Right ventricle myocardium inferior (tissue), 1 donor: ENCODE measurements at regions not wholly inside any gene's neighbourhood (a gene's known extent, or its start where the extent isn't known, plus 50 kb on each side); places are given as distances from the start of the nearest gene placed in this dataset.
"Not testable (repeated sequence)": the region's sequence is repeated elsewhere in the genome, so short reads cannot be mapped to it uniquely, and the experiment has no call there.

Source experiments
- ATAC-seq: fragments of 200-7000 bp; cut with Tn5 transposase; one replicate; pipeline ENCODE4 v1.9.1; 2020; ENCODE audit warnings: mild to moderate bottlenecking, moderate library complexity
- DNase-seq: peaks from one replicate; pipeline ENCODE4 v3.0.0; 2021; ENCODE audit errors: missing footprints
- intact Hi-C: fragments of 100-400 bp; cut with DNase I; formaldehyde crosslinking; loops from one replicate; pipeline ENCODE4 v1.11.0; 2022
- donor health status: DM: no; HTN: yes; CAD: no; lungs with severe emphysema.

DNA sequence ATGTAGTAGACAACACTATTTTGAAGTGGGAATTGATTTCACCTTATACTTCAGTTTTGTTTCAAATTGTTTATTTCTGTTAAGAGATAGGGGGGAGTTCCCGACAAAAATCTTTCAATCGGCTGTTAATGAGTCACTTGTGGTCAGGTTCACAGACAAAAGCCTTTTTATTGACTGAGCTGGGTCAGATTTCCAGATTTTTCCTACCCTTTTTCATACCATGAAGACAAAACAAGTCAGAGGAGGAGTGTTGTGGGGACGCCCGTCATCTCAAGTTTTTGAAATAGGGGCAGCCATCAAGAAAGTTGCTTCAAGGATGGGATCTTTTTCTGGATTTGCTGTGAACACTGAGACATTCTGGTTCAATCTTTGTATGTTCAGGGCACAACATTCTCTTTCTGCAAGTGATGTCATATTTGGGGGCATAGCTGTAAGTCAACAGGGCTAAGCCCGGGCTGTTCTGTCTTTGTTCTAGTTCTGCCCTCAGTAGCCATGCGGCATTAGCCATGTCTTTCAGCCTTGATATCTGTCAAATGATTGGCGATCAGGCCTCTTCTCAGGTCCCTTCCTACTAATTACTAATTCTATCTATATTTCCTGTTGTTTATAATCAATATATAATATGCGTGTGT, 496.0 kb upstream of the MARCKS start:
- ATAC-seq (no peak), DNase-seq (no peak)
- intact Hi-C loops = loop anchor here (5.0 kb wide), 1 partner anchor 496 kb away; the partner anchor contains the start of gene MARCKS

DNA sequence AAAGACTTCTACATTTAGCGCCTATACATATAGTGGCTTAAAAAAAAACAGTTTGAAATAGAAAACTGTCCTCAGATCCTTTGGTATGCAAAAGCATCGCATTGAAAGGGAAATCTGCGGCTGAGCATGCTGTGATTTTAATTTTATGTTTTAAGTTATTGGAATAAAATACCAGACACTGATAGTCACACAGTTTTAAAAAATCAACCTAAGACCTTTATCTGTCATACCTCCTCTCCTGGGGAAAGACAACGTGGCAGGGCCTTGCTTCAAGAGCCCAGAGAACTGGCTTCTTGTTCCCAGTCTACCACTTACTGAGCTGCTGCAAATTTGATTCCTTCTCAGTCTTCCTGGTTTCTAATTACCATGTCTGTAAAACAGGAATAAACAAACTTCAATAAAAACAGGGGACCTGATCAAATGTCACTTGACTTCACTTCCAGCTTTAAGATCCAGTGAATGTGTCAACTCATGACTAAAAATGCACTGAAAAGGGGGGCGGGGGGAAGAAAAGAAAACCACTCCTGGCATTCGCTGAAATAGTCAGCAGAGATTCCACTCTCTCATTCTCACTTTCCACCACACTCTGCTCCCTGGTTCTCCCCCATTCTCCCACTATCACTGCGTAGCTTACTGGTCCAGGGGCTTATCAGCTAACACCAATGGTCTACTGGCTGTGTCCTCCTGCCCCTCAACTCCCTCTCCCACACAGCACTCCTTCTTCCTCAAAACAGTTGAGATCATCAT, 494.7 kb upstream of the MARCKS start:
- DNase-seq = no peak
- ATAC-seq = no peak
- intact Hi-C loops = loop anchor here (5.0 kb wide), 1 partner anchor 495 kb away; the partner anchor contains the start of gene MARCKS

DNA sequence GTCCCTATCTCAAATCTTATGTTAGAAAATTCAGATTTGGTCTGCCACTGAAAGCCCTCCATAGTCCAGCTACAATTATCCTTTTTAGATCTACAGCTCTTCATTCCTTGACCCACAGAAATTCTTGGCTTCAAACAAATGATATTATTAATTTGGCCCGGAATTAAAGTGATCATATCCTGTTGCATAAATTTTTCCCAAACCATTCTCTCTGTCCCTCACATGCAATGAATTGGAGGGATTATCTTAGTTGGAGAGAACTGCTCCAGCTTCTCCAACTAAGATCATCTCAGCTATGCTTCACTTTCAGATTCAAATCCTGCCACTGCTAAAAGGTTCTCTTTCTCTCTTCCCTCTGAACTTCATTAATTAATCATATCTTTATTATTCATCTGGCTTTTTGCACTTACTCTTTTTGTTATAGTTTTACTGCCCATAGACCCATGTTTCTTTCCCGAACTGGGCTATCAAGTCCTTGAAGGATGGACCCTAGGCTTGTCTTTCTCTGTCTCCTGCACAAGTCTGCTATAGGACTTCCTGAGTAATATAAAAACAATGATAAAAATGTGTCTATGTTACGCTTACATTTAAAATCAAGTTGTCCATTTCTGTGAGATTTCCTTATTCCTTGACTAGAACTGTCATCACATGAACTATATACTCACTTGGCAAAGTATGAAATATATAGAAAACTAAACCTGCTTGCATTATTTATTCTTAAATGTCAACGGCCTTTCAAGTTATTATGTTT, 493.9 kb upstream of the MARCKS start:
- intact Hi-C loops = loop anchor here (5.0 kb wide), 1 partner anchor 494 kb away; the partner anchor contains the start of gene MARCKS
- DNase-seq = no peak
- ATAC-seq = no peak

DNA sequence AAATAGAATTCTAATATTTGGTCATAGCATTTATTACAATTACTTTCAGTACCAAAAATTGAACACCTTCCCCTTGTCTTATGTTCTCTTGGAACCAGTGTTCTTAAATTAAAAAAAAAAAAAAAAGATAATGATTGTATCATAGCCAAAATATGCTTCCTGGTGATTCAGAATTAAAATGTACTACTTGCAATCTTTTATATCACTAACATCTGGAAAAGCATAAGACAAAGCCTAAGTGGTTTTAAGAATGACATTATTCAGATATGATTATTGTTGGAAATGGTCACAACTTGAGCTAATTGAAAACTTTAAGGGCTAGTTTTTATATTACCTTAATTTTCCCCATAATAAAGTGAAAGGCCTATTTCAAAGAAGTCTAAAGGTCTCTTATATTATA, 493.3 kb upstream of the MARCKS start:
- DNase-seq (no peak), ATAC-seq (no peak)
- intact Hi-C loops = loop anchor here (5.0 kb wide), 1 partner anchor 493 kb away; the partner anchor contains the start of gene MARCKS

DNA sequence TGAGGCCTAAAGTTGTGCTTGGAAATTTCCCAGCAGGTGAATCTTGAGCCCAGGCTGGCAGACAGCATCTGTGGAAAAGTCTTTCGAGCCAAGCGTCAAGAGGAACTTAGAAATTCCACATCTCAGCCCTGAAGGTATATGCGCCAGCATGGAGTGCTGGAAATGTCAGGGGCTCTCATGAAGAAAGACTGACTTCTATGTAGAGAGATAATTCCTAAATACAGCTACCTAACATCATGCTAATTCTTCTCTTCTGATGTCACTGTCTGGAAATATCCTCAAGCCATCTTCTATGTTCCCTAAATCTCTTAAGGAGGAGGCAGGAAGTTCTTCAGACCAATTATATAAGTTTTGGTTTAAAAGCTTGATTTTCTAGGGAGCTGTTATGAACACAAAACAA, 492.4 kb upstream of the MARCKS start:
- intact Hi-C loops = loop anchor here (5.0 kb wide), 1 partner anchor 493 kb away; the partner anchor contains the start of gene MARCKS
- no peak for ATAC-seq

DNA sequence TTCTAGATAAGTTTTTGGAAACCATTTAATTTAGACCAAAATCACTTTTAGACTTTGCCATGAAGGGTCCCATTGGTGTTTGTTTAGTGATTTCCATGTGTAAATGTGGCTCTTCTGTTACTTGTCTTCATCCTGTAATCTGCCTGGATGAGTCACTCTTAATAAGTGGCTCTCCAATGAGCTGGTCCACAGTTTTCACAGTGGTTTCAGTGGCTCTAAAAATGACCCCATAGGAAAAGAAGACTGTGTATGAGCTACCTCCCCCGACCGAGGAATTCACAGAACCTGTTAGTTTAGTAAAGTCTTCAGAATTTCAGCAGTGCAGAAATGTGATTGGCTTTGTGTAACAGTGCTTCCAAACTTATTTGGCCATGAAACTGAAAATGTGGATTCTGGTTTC, 492.0 kb upstream of the MARCKS start:
- intact Hi-C loops = no loop called here
- ATAC-seq = no peak

More for the DNA sequence above, 492.4 kb upstream of the MARCKS start:
- DNase-seq = no peak

DNA sequence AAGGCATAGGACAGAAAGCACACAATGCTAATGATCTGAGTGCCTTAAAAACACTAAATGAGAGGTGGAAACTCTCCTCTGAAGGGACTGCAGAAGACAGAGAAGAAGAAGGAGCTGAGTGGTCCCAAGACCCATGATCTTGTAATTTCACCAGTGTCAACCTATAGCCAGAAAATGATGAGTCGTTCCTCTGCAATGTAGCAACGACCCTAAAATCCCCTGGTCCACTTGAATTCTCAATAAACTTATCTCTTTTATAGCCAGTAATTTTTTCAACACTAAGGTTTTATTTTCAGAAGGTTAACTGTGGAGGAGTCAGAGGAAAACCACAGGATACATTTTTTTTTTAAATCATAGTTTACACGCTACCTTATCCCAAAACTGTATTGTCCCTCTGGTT, 490.6 kb upstream of the MARCKS start:
- DNase-seq (no peak), ATAC-seq (no peak)
- intact Hi-C loops = no loop called here

More for the DNA sequence above, 492.0 kb upstream of the MARCKS start:
- no peak for DNase-seq

DNA sequence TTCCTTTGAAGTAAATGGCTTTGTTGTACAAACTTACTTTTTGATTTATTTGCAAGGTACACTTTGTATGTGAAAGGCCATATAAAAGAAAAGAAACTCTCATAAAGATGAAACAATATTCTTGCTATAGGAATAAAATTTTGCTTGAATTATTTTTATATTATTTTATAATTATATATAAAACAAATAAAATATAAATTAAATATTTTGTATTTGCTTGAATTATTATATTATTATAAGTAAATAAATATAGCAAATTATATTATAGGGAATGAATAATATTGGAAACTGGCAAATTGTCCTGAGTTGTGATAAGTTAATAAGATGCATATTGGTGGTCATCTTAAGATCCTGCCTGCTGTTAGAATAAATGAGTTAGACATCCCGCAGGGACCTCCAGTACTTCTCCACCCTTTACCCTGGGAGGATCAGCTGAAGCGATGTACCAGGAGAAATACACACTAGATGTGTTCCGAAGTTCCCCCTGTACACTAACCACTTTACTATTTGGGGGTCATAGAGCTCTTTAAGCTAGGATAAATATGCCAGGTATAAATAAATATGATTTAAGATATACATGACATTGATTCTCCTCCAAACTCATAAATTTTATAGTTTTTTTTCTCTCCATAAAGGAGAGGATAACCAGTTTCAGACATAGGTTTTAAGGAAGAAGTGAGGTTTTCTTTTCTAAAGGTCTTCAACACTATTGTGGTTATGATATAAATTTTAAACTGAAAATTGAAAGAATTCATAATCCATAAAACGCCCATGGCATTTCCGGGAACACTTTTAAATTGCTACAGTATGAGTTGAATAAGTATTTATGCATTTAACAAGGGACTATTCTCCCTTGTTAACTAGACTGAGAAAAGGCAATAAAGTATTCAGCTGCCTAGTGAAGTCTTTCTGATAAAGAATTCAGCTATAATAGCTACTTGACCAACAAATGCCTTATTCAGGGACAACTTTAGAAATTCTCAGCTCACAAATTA, 486.3 kb upstream of the MARCKS start:
- ATAC-seq = no peak
- no peak for DNase-seq
- intact Hi-C loops = no loop called here

DNA sequence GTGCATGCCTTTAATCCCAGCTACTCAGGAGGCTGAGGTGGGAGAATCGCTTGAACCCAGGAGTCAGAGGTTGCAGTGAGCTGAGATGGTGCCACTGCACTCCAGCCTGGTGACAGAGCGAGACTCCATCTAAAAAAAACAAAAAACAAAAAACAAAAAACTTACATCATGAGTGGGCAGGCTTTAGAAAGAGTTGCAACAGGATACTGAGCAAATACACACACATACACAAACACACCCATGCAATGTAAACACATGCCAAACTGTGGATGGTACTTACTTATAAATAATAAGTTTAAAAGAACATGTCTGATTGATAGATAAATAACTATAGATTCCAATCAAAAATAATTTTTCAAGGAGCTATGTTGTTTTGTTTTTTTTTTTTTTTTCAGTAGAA, 481.7 kb upstream of the MARCKS start:
- DNase-seq, intact Hi-C loops, ATAC-seq: not testable (repeated sequence)

DNA sequence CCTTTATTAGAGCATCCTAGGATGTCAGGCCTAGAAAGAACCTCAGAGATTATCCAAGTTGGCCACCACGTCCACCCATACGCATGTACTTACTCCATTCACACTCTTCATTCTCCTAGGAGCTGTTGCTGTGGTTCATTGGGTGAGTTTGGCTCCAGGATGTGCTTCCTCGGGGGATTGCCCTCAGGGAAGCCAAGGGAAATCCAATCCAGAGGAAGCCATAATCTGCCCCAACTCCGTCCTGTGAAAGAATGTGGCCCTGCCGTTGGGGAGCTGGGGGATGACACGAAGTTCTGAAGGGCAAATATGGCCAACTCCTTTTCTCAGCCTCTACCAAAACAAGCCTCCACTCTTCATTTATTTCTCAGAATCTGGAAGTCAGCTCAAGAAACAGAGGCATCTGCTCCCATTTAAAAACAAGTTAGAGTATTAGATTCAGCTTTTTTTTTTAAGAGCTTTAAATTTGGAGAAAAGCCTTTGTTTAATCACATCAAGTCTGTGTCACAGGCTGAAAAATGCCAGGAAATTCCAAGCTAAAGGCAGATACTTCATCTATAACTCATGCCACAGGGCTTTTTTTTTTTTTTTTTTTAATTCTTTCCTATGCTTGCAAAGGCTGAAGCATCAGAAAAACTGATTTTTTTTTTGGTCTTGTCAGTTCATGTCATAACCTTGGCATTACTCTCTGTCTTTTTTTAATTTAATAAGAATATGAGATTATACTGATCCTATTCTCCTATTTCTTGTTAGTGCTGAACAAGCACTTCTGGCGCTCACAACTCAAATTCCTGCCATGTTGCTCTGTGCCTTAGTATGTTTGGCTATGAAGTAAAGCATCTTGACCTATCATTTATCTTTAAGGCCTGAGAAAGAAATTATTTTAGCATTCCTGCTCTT, 480.9 kb upstream of the MARCKS start:
- DNase-seq = no peak
- intact Hi-C loops = no loop called here
- ATAC-seq = no peak

DNA sequence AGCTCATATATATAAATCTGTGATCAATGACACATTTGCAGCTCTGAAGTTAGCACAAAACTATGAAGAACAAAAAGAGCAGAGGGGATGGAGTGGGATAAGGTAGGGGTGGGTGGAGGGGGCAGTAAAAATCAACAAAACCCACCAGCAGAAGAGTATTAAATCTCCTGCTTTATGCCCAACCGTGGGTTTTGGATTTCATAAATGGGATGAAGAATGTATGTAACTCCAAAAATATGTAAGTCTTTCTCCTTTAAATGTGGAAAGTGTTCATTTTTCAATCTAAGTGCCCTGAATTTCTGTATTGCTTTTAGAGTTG, 480.3 kb upstream of the MARCKS start:
- intact Hi-C loops = no loop called here
- DNase-seq (no peak), ATAC-seq (no peak)

DNA sequence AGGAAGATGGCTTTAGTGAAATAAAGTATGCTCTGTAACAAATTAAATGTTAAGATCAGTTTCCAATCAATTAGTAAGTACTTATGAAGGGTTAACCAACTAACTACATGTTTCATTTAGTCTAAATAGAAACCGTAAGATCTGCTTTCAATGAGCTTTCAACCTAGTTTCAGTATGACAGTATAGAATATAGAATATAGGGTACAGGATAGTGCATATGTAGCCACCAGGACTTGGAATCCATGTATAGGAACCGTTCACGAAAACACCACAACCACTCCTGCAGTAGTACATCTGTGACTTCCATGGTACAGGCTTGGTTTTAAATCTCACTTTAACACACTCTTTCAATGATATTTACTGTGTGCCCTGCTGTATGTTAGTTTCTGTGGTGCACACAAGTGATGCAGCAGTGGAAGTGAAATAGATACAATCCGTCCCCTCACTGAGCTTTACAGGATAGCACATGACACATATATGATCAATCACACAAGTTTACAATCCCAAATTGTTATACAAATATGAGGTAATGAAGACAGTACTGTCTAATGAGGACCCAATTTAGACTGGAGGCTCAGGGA, 479.7 kb upstream of the MARCKS start:
- intact Hi-C loops = no loop called here
- ATAC-seq = no peak

DNA sequence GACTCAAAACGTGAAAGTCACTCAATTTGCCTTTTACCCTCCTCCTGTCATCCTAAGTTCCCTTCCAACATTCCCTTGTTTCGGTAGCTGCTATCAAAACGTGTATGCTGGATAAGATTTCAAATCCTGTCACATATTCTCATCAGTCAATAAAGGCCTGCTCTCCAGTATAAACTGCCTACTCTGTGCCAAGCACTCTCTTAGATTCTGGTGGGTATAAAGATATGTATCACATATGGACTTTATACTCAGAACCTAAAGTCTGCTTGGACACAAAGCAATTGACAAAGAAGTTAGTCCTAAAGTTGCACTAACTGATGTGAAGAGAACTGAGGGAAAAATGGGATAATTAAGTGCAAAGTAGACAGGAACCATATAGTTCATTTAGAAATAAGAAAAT, 476.6 kb upstream of the MARCKS start:
- DNase-seq (no peak), ATAC-seq (no peak)
- intact Hi-C loops = no loop called here

More for the DNA sequence above, 479.7 kb upstream of the MARCKS start:
- no peak for DNase-seq

DNA sequence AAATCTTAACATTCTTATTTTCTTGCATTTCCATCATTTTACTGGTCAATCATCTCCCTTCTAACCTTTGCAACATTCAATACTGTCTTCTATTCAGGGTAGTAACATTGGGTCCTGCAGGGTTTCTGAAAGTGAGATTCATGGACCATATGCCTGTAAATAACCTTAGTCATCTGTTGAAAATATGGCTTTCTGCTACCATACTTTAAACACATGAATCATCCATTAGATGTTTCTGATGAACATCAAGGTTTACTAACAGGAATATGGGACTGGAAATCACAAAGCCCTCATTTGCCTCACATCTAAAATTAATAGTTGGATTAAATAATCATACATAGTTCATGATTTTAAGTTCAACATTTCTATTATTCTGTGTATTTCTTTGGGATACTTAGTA, 475.9 kb upstream of the MARCKS start:
- DNase-seq (no peak), ATAC-seq (no peak)
- intact Hi-C loops = no loop called here

DNA sequence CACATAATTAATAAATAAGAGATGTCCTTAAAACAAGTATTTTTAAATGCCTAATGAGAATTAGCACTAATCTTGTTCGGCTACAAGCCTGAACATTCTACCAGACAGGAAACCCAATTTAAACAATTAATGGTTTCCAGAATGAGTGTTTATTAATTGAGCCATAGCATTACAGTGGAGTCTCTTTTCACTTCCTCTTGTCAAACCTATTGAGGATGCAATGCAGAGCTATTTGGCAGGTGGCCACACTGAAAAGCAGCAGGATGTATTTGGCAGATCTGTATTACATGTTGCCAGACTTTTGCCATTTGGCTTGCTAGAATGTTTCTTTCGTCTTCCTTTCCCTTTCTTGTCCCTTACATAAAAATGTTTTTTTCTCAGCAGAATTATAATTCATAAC, 475.2 kb upstream of the MARCKS start:
- intact Hi-C loops = no loop called here
- DNase-seq (no peak), ATAC-seq (no peak)

DNA sequence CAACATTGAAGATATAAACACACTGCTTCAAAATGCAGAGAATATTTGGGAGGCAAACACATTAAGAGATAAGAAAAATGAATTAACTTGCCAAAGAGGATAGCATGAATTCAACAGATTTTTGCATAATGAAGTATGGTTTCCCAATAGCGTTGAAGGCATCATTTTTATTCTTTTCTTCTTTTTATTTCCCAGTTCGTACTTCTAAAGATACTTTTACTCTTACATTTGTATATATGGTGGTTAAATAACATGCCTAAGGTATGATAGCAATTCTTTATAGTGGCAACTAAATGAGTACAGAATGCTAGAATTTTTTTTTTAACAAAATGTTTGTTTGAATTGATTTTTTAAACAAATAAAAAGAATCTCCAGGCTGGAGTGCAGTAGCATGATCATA, 473.4 kb upstream of the MARCKS start:
- intact Hi-C loops = no loop called here
- ATAC-seq = no peak
- no peak for DNase-seq

DNA sequence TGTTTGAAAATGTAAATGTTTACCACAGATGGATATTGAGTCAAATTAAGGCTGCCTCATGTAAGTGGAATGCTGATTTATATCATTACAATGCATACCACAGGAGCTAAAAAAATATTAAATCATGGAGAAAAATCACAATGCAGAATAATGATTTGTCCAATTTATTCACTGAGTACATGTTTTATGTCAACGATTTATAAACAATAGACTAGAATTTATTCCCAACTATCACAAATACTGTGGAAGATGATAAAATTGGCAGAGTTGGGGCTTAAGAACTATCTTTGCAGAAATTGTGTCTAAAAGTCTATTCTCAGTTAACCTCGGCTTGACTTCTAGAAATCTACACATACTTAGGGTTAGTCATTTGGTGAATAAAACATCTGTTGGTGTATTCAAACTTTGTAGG, 472.1 kb upstream of the MARCKS start:
- intact Hi-C loops = no loop called here
- DNase-seq (no peak), ATAC-seq (no peak)
